ENCODE measurements at regions not wholly inside any gene's neighbourhood (a gene's known extent, or its start where the extent isn't known, plus 50 kb on each side); places are given as distances from the start of the nearest gene placed in this dataset.

DNA sequence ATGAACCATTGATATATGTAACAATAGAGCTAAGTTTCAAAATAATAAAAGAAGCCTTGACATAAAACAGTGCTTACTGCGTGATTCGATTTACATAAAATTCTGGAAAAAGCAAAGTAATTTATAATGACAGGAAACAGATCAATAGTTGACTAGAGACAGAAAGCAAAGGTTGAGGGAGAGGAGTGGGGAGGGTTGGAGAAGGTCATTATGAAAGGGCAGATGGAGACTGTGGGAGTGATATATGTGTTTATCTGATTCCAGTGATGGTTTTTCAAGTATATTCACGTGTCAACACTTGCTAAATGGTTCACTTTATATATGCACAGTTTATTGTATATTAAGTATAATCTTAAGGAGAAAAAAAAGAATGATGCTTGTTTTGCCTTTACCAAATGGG lies 1885.7 kb upstream of the NUDT12 start:
- TF ChIP-seq, protein P1, sequence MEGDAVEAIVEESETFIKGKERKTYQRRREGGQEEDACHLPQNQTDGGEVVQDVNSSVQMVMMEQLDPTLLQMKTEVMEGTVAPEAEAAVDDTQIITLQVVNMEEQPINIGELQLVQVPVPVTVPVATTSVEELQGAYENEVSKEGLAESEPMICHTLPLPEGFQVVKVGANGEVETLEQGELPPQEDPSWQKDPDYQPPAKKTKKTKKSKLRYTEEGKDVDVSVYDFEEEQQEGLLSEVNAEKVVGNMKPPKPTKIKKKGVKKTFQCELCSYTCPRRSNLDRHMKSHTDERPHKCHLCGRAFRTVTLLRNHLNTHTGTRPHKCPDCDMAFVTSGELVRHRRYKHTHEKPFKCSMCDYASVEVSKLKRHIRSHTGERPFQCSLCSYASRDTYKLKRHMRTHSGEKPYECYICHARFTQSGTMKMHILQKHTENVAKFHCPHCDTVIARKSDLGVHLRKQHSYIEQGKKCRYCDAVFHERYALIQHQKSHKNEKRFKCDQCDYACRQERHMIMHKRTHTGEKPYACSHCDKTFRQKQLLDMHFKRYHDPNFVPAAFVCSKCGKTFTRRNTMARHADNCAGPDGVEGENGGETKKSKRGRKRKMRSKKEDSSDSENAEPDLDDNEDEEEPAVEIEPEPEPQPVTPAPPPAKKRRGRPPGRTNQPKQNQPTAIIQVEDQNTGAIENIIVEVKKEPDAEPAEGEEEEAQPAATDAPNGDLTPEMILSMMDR (IDR thresholded peaks at IDR 0.05): no peak
- DNase-seq (ENCODE audit: low spot score in 2 of 2): no peak
- intact Hi-C loops (cut with DNase I): no loop called here
- H3K36me3 ChIP-seq: no peaks in the 10 kb centered on the region
- H3K27me3 ChIP-seq: no peaks in the 10 kb centered on the region
- H3K4me3 ChIP-seq: no peak overlapping the region
- no peaks in the 10 kb centered on the region for H3K9me3 ChIP-seq
- no peak overlapping the region for H3K27ac ChIP-seq
- no peaks in the 10 kb centered on the region for H3K4me1 ChIP-seq

DNA sequence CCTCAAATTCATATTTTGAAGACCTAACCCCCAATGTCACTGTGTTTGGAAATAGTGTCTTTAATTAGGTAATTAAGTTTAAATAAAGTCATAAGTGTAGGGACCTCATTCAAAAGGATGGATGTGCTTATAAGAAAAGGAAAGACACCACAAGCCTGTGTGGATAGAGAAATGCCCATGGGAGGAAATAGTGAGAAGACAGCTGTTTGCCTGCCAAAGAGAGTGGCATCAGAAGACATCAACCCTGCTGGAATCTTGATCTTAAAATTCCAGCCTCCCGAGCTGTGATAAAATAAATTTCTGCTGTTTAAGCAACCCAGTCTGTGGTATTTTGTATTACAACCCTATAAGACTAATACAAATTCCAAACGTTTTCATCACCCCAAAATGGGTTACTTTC lies 1867.9 kb upstream of the NUDT12 start:
- no peaks in the 10 kb centered on the region for H3K9me3 ChIP-seq
- no peaks in the 10 kb centered on the region for H3K27me3 ChIP-seq
- intact Hi-C loops (cut with DNase I): no loop called here
- TF ChIP-seq, protein P1 (IDR thresholded peaks at IDR 0.05): no peak
- no peaks in the 10 kb centered on the region for H3K4me1 ChIP-seq
- H3K36me3 ChIP-seq: no peaks in the 10 kb centered on the region
- no peak overlapping the region for H3K27ac ChIP-seq
- no peak overlapping the region for H3K4me3 ChIP-seq
- no peak for DNase-seq (ENCODE audit: low spot score in 2 of 2)

DNA sequence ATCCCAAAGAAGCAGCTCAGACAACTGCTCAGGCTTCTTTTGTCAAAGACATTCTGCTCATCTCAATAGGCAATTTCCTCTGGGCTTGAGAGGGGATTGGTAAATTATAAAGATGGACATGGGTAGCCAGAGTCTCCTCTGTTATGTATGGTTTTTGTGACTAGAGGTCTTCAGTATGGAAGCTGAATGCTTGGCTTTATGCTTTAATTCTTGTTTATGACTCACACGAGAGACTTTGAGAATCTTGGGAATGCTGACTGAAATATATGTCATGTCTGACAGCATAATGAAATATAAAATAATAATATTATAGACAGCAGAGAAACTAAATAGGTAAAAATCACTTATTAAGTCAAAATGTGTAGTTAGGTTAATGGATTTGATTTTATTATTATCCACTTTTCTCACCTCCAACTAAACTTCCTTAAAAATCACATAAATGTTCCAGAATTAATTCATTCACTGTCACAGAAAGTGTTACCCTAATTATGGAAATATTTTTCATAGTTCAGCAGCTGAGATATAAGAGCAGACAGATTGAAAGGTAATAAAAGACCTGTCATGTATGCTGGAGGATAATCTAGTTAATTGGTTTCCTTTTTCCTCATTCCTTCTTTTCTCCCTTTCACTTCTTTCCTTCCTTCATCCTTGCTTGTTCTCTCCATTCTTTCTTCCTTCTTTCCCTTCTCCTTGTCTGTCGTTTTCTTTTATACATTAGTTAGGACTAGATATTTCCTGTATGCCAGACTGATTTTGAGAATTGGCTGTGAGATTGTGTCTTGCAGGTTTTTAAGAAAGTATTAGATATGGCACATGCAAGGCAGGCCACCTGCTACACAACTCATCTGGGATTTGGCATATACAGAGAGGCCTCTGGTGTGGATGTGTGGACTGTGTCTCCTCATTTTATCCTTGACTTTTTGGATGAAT lies 1866.1 kb upstream of the NUDT12 start:
- TF ChIP-seq, protein P1 (IDR thresholded peaks at IDR 0.05): no peak
- H3K4me3 ChIP-seq: no peak overlapping the region
- no peaks in the 10 kb centered on the region for H3K27me3 ChIP-seq
- intact Hi-C loops (cut with DNase I): no loop called here
- no peaks in the 10 kb centered on the region for H3K9me3 ChIP-seq
- H3K36me3 ChIP-seq: no peaks in the 10 kb centered on the region
- H3K27ac ChIP-seq: no peak overlapping the region
- DNase-seq (ENCODE audit: low spot score in 2 of 2): no peak
- H3K4me1 ChIP-seq: no peaks in the 10 kb centered on the region

DNA sequence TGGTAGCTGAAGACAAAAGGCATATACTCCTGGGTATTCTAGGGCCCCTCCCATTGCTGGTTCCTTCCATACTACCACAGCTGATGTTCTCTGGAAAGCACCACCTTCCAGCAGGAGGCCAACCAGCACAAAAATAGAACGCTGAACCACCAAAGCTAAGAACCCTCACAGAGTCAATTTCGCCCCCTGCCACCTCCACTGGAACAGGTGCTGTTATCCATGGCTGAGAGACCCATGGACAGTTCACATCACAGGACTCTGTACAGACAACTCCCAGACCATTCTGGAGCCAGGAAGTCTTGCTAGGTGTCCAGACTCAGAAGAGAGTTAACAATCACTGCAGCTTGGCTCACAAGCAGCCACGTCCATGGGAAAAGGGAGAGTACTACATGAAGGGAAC lies 1851.5 kb upstream of the NUDT12 start:
- intact Hi-C loops (cut with DNase I): no loop called here
- no peak for DNase-seq (ENCODE audit: low spot score in 2 of 2)
- Histone ChIP-seq H3K27me3 (no peaks in the 10 kb centered on the region), H3K9me3 (peaks cover 0 to 16% of the 10 kb centered on the region in 2 donors), H3K27ac (no peak overlapping the region), H3K4me1 (no peaks in the 10 kb centered on the region), H3K36me3 (no peaks in the 10 kb centered on the region), H3K4me3 (no peak overlapping the region)
- TF ChIP-seq, protein P1 (IDR thresholded peaks at IDR 0.05): no peak

DNA sequence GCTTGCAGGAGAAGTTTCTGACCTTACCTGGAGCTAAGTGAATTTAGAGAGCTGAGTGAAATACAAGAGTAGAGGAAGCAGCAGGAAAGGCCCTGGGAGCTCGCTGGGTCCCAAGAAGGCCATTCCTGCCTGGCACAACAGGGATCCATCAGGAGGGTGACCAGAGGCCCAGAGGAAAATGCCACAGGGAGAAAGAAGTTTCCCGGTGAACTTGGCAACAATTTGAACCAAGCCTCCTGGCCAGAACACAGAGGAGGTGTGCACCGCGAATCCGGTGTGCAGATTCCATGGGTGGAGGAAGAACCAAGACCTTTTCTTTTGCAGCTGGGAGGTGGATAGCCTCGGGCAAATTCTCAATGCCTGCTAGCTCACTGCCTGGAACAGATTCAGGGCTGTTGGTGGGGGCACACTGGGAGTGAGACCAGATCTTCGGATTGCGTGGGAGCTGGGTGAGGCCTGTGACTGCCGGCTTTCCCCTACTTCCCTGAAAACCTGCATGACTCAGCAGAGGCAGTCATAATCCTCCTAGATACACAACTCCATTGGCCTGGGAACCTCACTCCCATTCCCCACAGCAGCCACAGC lies 1850.9 kb upstream of the NUDT12 start:
- no peaks in the 10 kb centered on the region for H3K27me3 ChIP-seq
- no peaks in the 10 kb centered on the region for H3K4me1 ChIP-seq
- no peak overlapping the region for H3K4me3 ChIP-seq
- no peaks in the 10 kb centered on the region for H3K36me3 ChIP-seq
- intact Hi-C loops (cut with DNase I): no loop called here
- H3K27ac ChIP-seq: no peak overlapping the region
- peaks cover 0 to 10% of the 10 kb centered on the region in 2 donors for H3K9me3 ChIP-seq
- TF ChIP-seq, protein P1 (IDR thresholded peaks at IDR 0.05): no peak
- no peak for DNase-seq (ENCODE audit: low spot score in 2 of 2)

All from ascending aorta (tissue), 2 donors.